SK-N-MC (cell line): ENCODE measurements at regions not wholly inside any gene's neighbourhood (a gene's known extent, or its start where the extent isn't known, plus 50 kb on each side); places are given as distances from the start of the nearest gene placed in this dataset.

ENCODE experiments used
- EZH2 ChIP-seq: fragments of 200-600 bp; sonication (generic); IDR thresholded peaks from one replicate; pipeline ENCODE4 v1.6.1; 2017; ENCODE audit warnings: antibody characterized with exemption
- FOXP2 ChIP-seq: optimal IDR thresholded peaks from 2 replicates; pipeline ENCODE3; 2011; ENCODE audit warnings: mild to moderate bottlenecking, moderate library complexity; ENCODE audit not compliant: insufficient read depth; ENCODE audit errors: extremely low read length, control extremely low read depth
- POLR2AphosphoS5 ChIP-seq: IDR thresholded peaks from 2 replicates; pipeline ENCODE4 v1.6.1; 2012; ENCODE audit warnings: mild to moderate bottlenecking, low read depth, low read length, borderline replicate concordance

DNA sequence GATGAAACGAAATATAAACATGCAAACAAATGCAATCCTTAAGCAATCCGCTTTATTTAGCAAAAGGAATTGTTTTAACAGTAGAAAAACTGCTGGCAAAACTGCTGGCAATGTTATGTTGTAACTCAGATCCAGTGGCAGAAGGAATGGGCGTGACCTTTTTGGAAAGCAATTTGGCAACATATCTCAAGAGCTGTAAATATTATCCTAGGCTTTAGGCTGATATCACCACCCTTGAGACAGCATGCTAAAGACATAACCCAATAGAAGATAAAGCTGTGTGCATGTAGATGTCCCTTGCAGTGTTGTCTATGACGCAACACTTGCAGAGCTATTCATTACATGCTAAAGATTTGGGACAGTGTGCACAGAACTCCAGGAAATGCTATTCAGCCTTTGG, 138.5 kb downstream of the DICER1 start:
- TF ChIP-seq EZH2 (no peak), POLR2AphosphoS5 (no peak), FOXP2 (peak; percentile 8)
